ENCODE measurements at regions not wholly inside any gene's neighbourhood (a gene's known extent, or its start where the extent isn't known, plus 50 kb on each side); places are given as distances from the start of the nearest gene placed in this dataset.

DNA sequence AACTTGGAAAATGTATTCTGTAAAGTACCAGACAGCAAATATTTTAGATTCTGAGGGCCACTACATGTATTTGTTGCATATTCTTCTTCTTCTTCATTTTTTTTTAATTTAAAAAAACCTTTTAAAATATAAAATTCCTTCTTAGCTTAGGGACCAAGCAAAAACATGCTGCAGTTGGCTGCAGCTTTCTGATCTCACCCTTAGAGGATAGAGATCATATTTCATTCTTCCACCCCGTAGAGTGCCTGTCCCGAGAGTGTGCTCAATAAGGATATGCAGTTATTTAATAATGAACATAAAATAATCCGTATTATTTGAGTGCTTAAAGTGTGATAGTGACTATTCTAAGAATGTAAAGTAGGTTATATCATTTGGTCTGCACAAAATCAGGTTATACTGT, 204.2 kb upstream of the CD180 start:
- H3K36me3 Mint-ChIP-seq, result no peaks in the 10 kb centered on the region
- H3K4me1 Mint-ChIP-seq, result no peaks in the 10 kb centered on the region
- H3K4me3 Mint-ChIP-seq, result no peak overlapping the region
- ATAC-seq (ENCODE audit: low read depth), result no peak
- no peaks in the 10 kb centered on the region for H3K9me3 Mint-ChIP-seq
- no peak overlapping the region for H3K27ac Mint-ChIP-seq
- DNase-seq (ENCODE audit: low spot score in 2 of 2), result no peak
- peaks cover 12% of the 10 kb centered on the region for H3K27me3 Mint-ChIP-seq

DNA sequence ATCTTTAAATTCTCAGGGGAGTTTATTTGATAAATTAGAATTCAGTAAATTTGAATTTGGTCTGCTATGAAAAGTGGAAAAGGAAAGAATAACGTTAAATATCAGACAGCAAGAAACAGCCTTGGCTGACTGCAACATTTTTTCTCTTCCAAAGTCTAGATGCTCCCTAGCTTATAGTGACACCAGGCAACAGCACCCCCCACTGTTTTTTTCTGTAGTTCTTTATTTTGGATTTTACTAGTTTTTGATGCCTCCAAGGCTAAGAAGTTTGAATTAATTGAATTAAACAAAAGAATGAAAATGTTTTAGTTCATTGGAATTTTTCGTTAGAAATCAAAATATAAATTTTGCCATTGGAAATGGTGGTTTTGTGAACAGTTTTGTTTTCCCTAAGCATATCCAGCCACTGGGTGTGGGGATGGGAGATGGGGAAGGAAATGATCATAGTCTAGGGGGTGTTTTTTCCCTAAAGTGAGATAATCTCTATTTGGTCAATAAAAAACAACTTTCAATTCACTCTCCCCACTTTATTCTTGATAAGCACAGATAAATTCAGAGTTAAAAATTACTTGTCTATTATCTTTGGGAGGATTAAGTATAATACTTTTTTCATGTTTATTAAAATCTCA, 199.3 kb upstream of the CD180 start:
- Mint-ChIP-seq H3K27ac (no peak overlapping the region), H3K36me3 (no peaks in the 10 kb centered on the region), H3K9me3 (no peaks in the 10 kb centered on the region), H3K4me3 (no peak overlapping the region), H3K4me1 (no peaks in the 10 kb centered on the region), H3K27me3 (peaks cover 3% of the 10 kb centered on the region)
- DNase-seq (ENCODE audit: low spot score in 2 of 2) (no peak), ATAC-seq (ENCODE audit: low read depth) (no peak)

DNA sequence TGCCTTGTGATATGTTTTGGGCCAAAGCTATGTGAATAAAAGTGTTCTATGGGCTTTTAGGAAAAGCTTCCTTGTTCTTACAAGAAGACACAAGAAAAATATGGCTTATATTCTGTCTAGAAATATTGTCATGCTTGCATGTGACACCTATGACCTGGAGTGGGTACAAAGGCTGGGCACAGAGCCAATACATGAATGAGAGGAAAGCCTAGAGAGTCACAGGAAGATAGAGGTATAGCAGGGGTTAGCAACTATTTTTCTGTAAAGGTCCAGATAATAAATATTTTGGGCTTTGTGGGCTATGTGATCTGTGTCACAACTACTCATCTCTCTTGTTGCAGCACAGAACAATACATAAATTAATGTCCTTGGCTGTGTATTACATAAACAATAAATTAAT, 196.6 kb upstream of the CD180 start:
- H3K36me3 Mint-ChIP-seq, result no peaks in the 10 kb centered on the region
- no peak overlapping the region for H3K27ac Mint-ChIP-seq
- DNase-seq (ENCODE audit: low spot score in 2 of 2) (no peak), ATAC-seq (ENCODE audit: low read depth) (no peak)
- no peaks in the 10 kb centered on the region for H3K4me1 Mint-ChIP-seq
- H3K4me3 Mint-ChIP-seq, result no peak overlapping the region
- no peaks in the 10 kb centered on the region for H3K27me3 Mint-ChIP-seq
- H3K9me3 Mint-ChIP-seq, result no peaks in the 10 kb centered on the region

DNA sequence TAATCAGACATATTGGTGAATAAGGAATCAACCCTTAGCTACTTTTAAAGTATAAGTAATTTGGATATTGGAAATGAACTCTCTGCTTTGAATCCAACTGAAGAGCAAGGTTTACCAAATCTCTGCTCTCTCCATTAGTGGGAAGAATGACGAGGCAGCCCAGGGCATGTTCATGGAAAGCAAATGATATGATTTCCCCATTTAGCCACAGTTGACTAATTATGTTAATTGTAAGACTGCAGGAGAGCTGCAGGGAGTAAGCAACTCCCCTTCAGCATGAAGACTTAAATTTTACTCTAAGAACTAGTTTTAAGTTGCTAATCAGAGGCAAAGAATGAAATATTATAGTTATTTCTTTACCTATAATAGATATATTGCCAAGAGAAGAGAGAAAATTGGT, 194.3 kb upstream of the CD180 start:
- Mint-ChIP-seq H3K4me1 (no peaks in the 10 kb centered on the region), H3K9me3 (no peaks in the 10 kb centered on the region), H3K36me3 (no peaks in the 10 kb centered on the region), H3K27me3 (no peaks in the 10 kb centered on the region), H3K27ac (no peak overlapping the region), H3K4me3 (no peak overlapping the region)
- no peak for DNase-seq (ENCODE audit: low spot score in 2 of 2)
- no peak for ATAC-seq (ENCODE audit: low read depth)

DNA sequence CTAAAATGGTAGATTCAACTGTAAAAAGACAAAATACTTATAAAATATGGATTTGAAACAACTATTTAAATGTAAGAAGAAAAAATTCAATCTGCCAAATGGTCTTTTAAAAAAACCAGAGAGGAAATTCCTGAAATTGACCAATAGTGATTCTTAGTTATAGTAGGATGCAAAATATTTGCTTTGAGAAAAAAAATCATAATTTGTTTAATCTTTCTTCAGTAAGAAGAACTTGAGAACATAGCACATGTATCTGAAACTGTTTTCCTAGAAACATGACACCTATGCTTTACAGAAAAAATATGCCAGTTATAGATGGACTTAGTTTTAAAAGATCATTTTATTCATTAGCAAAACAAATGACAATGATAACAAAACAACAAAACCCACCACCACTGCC, 186.9 kb upstream of the CD180 start:
- DNase-seq (ENCODE audit: low spot score in 2 of 2), result no peak
- peaks cover 5% of the 10 kb centered on the region for H3K27me3 Mint-ChIP-seq
- H3K4me3 Mint-ChIP-seq, result no peak overlapping the region
- ATAC-seq (ENCODE audit: low read depth), result no peak
- no peak overlapping the region for H3K27ac Mint-ChIP-seq
- H3K4me1 Mint-ChIP-seq, result no peaks in the 10 kb centered on the region
- H3K36me3 Mint-ChIP-seq, result no peaks in the 10 kb centered on the region
- H3K9me3 Mint-ChIP-seq, result no peaks in the 10 kb centered on the region

DNA sequence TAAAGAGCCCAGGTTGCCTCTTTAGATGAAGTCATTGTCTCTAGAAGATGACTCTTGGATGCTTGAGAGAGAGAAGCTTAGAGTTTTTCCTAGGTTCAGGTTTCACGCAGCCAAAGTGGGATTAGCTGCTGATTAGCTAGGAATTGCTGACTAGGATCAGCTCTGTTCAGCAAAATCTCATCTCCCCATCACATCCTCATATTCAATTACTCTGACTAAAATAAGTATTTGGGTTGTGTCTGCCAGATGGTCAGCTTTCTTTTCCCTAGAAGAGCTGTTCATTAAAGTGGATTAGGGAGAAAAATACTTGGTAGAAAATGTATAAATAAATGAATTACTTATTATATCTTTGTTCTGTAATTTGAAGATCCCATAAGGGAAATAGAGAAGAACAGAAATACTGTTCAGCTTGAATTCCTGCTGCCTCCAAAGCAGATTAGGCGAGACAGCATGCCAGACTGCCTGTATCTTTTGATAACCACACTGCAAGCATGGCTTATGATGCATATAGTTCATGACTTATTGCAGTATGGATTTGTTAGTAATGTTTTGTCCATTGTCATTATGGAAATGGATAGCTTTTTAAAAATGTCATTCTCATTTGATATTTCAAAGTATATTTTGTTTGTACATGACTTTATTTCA, 184.8 kb upstream of the CD180 start:
- no peak overlapping the region for H3K4me3 Mint-ChIP-seq
- H3K36me3 Mint-ChIP-seq, result no peaks in the 10 kb centered on the region
- no peak for DNase-seq (ENCODE audit: low spot score in 2 of 2)
- H3K27me3 Mint-ChIP-seq, result peaks cover 5% of the 10 kb centered on the region
- H3K9me3 Mint-ChIP-seq, result no peaks in the 10 kb centered on the region
- no peak overlapping the region for H3K27ac Mint-ChIP-seq
- no peaks in the 10 kb centered on the region for H3K4me1 Mint-ChIP-seq
- ATAC-seq (ENCODE audit: low read depth), result no peak

DNA sequence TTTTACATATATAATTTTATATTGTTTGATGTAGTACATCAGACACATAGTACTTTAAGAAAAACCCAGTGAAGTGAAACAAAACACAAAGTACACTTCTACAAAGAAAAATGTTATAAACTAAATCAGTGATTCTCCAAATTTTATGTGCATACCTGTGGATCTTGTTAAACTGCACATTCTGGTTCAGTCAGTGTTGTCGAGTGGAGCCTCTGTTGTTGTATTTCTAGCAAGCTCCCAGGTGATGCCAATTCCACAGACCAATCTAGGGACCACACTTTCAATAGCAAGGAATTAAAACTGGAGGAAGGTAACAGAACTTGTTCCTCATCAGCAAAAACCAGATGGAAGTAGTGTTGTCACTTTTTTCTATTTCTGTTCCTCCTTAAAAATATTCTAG, 183.8 kb upstream of the CD180 start:
- Mint-ChIP-seq H3K4me1 (no peaks in the 10 kb centered on the region), H3K36me3 (no peaks in the 10 kb centered on the region), H3K27ac (no peak overlapping the region), H3K27me3 (peaks cover 7% of the 10 kb centered on the region), H3K9me3 (no peaks in the 10 kb centered on the region), H3K4me3 (no peak overlapping the region)
- DNase-seq (ENCODE audit: low spot score in 2 of 2) (no peak), ATAC-seq (ENCODE audit: low read depth) (no peak)

DNA sequence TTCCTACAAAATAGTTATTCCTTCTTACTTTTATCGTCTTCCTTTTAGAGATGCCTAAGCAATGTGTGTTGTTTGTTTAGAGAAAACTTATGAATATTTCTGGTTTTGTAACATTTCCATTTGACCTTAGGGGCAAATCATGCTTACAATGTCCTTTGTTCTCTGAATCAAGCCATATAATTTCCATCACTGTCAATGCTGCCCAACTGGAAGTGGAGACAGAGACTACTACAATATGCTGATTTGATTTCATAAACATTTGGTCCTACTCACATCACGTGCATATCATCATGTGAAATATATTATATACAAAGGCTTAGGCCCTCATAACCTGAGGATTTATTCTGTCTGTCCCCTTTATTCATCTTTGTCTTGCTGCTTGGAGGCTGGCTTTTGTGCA, 183.2 kb upstream of the CD180 start:
- H3K36me3 Mint-ChIP-seq, result no peaks in the 10 kb centered on the region
- no peaks in the 10 kb centered on the region for H3K4me1 Mint-ChIP-seq
- DNase-seq (ENCODE audit: low spot score in 2 of 2), result no peak
- no peaks in the 10 kb centered on the region for H3K9me3 Mint-ChIP-seq
- no peak overlapping the region for H3K27ac Mint-ChIP-seq
- no peak overlapping the region for H3K4me3 Mint-ChIP-seq
- peaks cover 5% of the 10 kb centered on the region for H3K27me3 Mint-ChIP-seq
- ATAC-seq (ENCODE audit: low read depth), result no peak

DNA sequence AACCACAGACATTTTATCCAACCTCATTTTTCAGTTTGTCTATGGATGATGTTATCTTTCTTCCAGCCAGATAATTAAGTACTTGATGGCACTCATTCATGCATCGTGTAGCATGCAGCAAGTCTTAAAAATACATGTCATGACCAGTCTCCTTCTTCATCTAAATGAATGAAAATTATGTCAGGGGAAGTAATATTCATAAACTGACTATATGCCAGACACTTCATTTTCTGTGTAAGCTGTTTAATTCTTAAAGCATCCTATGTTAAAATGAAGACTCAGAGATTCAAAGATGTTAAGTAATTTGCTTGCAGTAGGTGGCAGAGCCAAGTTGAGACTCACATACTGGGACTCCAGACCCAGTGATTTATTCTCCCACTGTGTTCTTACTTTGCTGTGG, 181.7 kb upstream of the CD180 start:
- H3K4me3 Mint-ChIP-seq, result no peak overlapping the region
- no peak for ATAC-seq (ENCODE audit: low read depth)
- no peaks in the 10 kb centered on the region for H3K36me3 Mint-ChIP-seq
- no peak overlapping the region for H3K27ac Mint-ChIP-seq
- H3K27me3 Mint-ChIP-seq, result peaks cover 2% of the 10 kb centered on the region
- no peak for DNase-seq (ENCODE audit: low spot score in 2 of 2)
- peaks cover 2% of the 10 kb centered on the region for H3K4me1 Mint-ChIP-seq
- H3K9me3 Mint-ChIP-seq, result no peaks in the 10 kb centered on the region

DNA sequence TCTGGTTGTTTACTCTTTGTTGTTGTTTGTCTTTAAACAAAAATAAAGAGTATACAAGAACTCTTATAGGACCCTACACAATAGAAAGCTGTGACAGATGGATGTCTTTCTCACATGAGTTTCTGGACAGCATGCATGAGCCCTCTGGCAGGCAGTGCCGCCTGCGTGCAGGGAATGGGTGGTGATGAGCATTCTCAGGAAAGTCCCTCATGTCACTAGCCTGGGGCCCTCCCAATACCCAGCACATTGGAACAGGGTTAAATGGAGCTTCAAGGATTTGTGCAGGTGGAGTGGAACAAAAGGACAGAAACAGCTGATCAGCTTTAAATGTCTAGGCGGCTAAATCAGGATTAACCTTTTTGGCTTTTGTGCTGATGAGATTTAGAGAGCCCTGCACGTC, 181.0 kb upstream of the CD180 start:
- ATAC-seq (ENCODE audit: low read depth), result no peak

DNA sequence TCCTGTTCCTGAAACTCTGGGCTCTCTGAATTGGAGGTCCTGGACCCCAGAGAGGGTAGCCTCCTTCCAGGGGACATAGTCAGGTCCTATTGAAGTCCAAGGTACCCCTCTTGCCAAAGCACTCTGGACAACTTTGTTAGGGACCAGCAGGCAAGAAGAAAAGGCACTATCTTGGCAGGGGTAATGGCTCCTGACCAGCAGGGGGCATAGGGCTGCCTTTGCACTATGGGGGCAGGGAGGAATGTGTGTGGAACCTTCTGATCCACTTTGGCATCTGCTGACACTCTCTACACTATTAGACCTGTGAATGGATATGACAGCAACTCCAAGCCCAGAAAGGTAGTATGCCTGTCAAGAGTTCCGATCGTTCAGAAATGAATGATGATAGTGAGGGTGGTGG, 179.0 kb upstream of the CD180 start:
- H3K4me1 Mint-ChIP-seq, result peaks cover 2% of the 10 kb centered on the region
- DNase-seq (ENCODE audit: low spot score in 2 of 2) (no peak), ATAC-seq (ENCODE audit: low read depth) (no peak)
- H3K27ac Mint-ChIP-seq, result no peak overlapping the region
- H3K27me3 Mint-ChIP-seq, result peaks cover 2% of the 10 kb centered on the region
- no peak overlapping the region for H3K4me3 Mint-ChIP-seq
- no peaks in the 10 kb centered on the region for H3K36me3 Mint-ChIP-seq
- no peaks in the 10 kb centered on the region for H3K9me3 Mint-ChIP-seq

More for the DNA sequence above, 181.0 kb upstream of the CD180 start:
- H3K4me1 Mint-ChIP-seq, result peaks cover 2% of the 10 kb centered on the region
- no peak overlapping the region for H3K27ac Mint-ChIP-seq
- H3K9me3 Mint-ChIP-seq, result no peaks in the 10 kb centered on the region
- no peak overlapping the region for H3K4me3 Mint-ChIP-seq
- no peak for DNase-seq (ENCODE audit: low spot score in 2 of 2)
- H3K36me3 Mint-ChIP-seq, result no peaks in the 10 kb centered on the region
- peaks cover 2% of the 10 kb centered on the region for H3K27me3 Mint-ChIP-seq

DNA sequence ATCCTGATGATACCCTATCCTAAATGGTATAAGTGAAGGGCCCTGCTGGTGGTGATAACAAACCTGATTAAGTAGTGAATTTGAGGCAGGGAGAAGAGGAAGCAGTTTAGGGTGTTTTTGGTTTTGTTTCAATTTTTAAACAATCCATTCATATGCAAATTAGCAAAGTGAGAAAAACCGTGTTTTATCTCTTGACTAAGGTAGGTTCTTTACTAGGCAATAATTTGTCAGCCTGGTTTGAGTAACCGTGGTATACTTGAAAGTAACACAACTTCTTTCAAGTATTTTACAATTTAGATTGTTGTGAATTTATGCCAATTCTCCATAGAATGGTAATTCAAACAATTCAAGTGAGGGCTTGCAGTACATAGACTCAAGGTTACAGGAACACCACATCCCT, 177.8 kb upstream of the CD180 start:
- Mint-ChIP-seq H3K4me3 (no peak overlapping the region), H3K27ac (no peak overlapping the region), H3K27me3 (peaks cover 4% of the 10 kb centered on the region), H3K9me3 (no peaks in the 10 kb centered on the region), H3K4me1 (peaks cover 2% of the 10 kb centered on the region), H3K36me3 (no peaks in the 10 kb centered on the region)
- ATAC-seq (ENCODE audit: low read depth) (no peak), DNase-seq (ENCODE audit: low spot score in 2 of 2) (no peak)

DNA sequence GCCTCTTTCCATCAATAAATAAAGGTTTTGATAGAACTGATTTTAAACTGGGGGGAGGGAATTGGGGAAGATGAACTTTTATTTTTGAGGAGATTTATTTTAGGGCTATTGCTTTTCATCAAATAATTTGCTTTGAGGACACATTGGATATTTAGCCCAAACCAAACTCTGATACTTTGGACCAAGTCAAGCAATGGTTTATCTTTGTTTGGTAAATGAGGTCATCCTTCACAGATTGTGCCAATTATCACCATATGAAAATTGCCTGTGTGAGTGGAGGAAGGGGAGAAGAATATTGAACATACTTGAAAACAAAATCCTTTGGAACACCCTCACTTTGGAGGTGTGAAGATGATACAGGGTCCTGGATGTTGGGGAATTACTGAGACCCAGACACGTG, 176.9 kb upstream of the CD180 start:
- Mint-ChIP-seq H3K36me3 (no peaks in the 10 kb centered on the region), H3K27ac (no peak overlapping the region), H3K27me3 (peaks cover 5% of the 10 kb centered on the region), H3K9me3 (no peaks in the 10 kb centered on the region), H3K4me3 (no peak overlapping the region), H3K4me1 (peaks cover 2% of the 10 kb centered on the region)
- ATAC-seq (ENCODE audit: low read depth) (no peak), DNase-seq (ENCODE audit: low spot score in 2 of 2) (no peak)

DNA sequence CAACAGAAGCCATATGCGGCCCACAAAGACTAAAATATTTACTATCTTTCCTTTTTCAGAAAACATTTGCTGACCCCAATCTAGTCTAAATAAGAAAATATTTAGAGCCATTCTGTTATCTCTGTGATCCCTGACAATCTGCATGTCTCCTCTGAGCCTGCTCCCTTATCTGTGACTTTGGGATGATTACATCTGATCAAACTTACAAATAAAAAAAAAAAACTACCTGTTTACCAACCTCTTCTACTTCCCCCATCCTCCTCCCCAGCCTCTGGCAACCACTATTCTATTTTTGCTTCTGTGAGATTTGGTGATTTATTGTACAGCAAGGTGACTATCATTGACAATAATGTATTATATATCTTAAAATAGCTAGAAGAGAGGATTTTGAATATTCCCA, 176.3 kb upstream of the CD180 start:
- DNase-seq (ENCODE audit: low spot score in 2 of 2) (no peak), ATAC-seq (ENCODE audit: low read depth) (no peak)
- H3K9me3 Mint-ChIP-seq, result no peaks in the 10 kb centered on the region
- H3K27me3 Mint-ChIP-seq, result peaks cover 6% of the 10 kb centered on the region
- H3K36me3 Mint-ChIP-seq, result no peaks in the 10 kb centered on the region
- H3K4me3 Mint-ChIP-seq, result no peak overlapping the region
- H3K4me1 Mint-ChIP-seq, result peaks cover 2% of the 10 kb centered on the region
- H3K27ac Mint-ChIP-seq, result no peak overlapping the region

DNA sequence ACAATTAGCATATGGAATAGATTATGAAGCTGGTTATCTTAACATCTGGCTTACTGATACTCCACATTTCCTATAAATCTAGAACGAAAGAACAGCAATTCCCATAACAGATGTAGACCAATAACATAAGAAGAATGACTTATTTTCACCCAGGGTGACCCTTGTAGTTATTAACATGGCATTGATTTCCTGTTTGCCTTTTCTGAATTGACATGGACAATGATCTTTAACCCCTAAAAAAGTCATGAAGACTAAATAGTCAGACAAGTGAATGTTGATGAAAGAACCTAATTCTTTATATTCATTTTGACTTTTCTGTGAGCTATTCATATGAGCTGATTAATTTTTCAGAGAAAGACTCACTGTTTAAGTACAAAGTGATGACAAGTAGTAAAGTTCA, 175.3 kb upstream of the CD180 start:
- H3K27ac Mint-ChIP-seq, result no peak overlapping the region
- peaks cover 2% of the 10 kb centered on the region for H3K4me1 Mint-ChIP-seq
- DNase-seq (ENCODE audit: low spot score in 2 of 2) (no peak), ATAC-seq (ENCODE audit: low read depth) (no peak)
- no peaks in the 10 kb centered on the region for H3K9me3 Mint-ChIP-seq
- no peak overlapping the region for H3K4me3 Mint-ChIP-seq
- no peaks in the 10 kb centered on the region for H3K36me3 Mint-ChIP-seq
- H3K27me3 Mint-ChIP-seq, result peaks cover 6% of the 10 kb centered on the region
